ENCODE measurements at regions not wholly inside any gene's neighbourhood (a gene's known extent, or its start where the extent isn't known, plus 50 kb on each side); places are given as distances from the start of the nearest gene placed in this dataset.
"Not testable (repeated sequence)": the region's sequence is repeated elsewhere in the genome, so short reads cannot be mapped to it uniquely, and the experiment has no call there.

DNA sequence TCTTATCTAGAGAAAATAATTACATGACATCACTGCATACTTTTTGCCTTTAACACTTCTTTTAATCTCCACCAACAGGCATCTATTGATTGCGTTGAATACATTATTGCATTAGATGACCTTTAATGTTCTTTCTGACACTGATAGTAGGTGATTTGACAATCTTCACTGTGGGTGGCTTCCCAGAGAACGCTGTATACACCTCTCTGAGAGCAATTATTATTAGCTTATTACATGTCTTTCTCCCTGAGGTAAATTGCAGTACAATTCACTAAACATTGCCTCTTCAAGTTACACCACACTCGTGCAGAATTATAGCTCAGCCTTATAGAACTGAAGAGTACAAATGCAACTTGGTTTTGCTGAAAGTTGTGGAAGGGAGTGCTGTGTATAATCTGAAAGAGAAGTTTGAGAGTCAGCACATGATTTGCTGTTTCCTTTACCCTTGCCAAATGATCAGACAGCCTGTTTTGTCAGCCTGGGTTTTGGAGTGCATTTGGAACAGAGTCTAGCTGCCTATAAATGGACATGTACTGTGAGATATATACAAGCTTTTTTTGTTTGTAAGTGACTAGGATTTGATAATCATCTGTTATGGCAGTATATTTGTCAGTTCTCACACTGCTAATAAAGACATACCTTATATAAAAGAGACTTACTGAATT lies 369.2 kb downstream of the CCER1 start:
- DNase-seq: no peak

DNA sequence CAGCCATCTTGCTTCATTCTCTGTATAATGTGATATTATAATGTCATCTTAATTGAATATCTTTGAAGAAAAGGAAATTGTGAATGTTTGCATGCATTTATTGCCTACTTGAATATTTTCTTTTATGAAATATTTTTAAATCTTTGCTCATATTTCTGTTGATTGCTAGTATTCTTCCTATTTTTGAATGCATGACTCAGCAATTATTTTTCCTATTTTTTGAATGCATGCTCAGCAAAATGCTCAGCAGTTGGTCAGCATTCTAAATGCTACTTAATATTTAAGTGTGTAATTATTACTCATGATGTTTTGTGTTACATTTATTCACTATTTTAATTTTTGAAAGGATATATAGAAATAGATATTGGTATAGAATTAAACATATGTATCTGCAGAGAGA lies 378.3 kb downstream of the CCER1 start:
- DNase-seq: no peak

DNA sequence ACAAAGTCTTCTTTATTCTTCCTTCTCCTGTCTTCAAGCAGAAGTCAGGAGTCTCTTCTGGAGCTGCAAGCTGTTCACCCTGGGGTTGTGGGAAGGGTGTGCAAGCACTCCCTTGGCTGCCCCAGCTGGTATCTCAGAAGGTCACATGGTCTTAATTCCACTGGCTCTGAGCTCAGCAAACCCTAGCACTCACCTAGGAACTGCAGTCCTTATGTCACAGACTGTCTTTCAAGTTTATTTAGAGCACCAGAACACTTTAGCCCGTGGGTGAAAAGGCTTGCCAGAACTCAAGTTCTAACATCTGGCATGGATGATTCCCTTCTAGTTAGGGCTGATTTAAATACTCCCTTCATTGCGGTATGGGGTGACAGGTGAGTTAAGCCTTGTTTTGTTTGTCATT lies 379.0 kb downstream of the CCER1 start:
- DNase-seq: no peak

DNA sequence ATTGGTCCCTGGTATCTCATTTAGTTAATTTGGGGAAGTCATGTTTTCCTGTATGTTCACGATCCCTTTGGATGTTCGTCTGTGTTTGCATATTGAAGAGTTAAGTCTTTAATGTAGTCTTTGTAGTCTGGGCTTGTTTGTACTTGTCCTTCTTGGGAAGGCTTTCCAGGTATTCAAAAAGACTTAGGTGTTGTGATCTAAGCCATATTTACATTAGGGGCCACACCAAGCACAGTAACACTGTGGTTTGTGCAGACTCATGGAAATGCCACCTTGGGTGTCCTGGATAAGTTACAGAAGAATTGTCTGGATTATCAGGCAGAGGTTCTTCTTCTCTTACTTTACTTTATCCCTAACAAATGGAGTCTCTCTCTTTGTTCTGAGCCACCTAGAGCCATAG lies 380.3 kb downstream of the CCER1 start:
- no peak for DNase-seq

DNA sequence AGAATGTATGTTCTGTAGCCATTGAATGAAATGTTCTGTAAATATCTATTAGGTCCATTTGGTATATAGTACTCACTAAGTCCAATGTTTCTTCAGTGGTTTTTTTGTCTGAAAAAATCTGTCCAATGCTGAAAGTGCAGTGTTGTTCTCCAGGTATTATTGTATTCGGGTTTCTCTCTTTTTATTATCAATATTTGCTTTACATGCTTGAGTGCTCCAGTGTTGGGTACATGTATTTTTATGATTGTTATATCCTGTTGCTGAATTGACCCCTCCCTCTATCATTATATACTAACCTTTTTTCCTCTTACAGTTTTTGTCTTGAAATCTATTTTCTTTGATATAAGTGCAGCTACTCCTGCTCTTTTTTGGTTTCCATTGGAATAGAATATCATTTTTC lies 382.2 kb downstream of the CCER1 start:
- no peak for DNase-seq

DNA sequence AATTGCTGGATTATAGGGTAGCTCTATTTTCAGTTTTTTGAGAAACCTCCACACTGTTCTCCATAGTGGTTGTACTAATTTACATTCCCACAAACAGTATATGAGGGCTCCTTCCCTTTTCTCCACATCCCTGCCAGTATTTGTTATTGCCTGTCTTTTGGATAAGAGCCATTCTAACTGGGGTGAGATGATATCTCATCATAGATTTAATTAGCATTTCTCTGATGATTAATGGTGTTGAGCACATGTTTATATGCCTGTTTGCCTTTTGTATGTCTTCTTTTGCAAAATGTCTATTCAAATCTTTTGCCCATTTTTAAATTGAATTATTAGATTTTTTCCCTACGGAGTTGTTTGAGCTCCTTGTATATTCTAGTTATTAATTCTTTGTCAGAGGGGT lies 385.3 kb downstream of the CCER1 start:
- no peak for DNase-seq

DNA sequence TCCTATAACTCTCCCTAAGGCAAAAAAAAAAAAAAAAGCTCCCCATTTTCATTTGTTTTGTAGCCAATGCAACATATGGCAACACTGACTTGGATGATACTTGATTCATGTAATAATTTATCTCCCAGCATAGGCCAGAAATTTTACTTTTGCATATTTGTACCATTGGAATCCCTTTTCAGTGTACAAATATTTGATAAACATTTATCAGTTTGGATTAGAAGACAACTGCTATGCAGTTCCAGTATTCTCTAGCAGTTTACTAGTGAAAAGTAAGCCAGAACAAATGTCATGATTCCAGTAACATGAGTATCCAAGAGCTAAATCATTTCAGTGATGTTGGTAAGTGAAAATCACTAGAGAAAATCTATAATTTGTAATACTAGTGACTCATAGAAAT lies 392.3 kb downstream of the CCER1 start:
- DNase-seq: no peak

DNA sequence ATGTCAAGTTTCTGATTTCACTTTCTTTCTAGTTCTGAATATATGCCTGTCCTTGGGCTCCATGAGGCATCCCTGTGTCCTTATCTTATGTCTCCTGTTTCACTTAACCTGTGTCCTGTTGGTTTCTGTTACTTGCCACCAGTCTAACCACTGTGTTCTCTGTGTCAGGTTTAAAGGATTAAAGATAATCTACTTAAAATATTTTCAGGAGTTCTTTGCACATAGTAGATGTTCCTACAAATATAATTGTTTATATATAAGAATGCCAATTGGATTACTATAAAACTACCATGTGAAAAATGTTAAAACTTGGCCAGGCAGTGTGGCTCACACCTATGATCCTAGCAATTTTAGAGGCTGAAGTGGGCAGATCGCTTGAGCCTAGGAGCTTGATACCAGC lies 406.4 kb downstream of the CCER1 start:
- DNase-seq: no peak

DNA sequence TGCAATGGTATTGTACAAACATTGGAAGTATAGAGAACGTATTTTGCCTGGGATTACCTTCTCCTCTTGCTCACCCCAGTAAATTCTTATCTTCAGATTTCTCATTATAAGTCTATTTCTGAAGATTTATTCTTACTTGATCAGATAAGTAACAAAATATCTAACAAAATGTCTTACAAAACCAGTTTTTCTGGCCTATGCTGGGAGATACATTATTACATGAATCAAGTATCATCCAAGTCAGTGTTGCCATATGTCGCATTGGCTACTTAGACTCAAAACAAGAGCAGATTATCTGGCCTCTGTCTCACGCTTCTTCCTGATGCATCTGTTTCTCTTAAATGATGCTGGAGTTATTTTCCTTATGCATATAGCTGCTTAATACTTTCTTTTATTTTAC lies 408.5 kb downstream of the CCER1 start:
- DNase-seq: no peak

DNA sequence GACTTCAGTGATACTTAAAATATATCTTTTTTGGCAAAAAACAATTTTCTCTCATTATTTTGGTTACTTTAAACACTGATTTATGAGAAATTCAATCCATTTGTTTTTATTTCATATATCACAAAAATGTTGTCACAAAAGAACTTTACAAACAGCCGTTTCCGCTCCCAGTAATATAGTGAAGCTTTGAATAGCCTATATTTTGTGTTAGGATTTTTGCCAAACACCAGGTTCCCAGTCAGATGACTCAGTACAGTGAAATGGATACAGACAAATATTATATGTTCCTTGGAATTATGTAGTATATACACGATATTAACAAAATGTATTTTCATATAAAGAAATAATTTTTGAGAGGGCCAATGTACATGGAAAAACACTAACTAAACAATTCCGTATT lies 411.1 kb downstream of the CCER1 start:
- DNase-seq: no peak

DNA sequence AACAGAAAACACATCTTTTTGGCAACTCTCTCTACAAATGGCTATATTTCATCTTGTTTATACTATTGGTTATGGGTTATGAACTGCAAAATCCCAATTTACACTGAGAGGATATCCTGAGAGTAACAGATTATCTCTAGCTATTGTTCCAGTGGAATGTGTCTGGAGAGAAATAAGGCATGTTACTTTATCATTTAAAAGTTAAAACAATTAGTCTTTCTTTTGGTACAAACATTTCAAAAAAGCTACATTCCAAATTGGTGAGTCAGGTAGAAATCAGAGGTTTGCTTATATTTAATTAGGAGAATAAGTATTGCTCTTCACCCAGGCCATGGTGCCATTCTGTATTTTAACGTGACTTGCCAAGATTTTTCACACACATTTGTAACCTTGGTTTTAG lies 411.6 kb downstream of the CCER1 start:
- DNase-seq: no peak

DNA sequence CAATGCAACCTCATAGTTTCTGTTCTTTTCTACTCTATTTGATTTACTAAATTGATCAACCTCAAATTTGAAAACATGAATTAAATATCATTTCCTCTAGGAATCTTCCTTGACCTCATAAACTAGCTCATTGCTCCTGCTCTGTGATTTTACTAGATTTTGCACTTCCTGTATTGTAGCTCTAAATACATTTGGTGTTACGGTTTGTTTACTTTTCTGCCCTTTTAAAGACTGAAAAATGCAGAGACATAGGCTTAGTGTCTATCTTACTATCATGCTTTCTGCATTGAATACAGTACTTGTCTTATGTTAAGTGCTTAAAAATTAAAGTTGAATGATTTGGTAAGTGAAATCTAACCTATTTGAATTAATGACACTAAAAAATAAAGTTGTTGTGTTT lies 412.1 kb downstream of the CCER1 start:
- not testable (repeated sequence) for DNase-seq

DNA sequence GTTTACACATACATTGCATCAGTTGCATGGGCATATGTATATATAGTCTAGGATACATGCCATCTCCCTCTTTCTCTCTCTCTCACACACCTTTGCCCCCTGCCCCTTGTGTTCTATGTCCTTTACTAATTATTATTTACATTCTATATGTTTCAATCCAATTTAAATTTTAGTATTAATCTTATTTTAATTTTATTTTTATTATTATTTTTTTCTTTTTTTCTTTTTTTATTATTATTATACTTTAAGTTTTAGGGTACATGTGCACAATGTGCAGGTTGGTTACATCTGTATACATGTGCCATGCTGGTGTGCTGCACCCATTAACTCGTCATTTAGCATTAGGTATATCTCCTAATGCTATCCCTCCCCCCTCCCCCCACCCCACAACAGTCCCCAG lies 421.1 kb downstream of the CCER1 start:
- DNase-seq: not testable (repeated sequence)

DNA sequence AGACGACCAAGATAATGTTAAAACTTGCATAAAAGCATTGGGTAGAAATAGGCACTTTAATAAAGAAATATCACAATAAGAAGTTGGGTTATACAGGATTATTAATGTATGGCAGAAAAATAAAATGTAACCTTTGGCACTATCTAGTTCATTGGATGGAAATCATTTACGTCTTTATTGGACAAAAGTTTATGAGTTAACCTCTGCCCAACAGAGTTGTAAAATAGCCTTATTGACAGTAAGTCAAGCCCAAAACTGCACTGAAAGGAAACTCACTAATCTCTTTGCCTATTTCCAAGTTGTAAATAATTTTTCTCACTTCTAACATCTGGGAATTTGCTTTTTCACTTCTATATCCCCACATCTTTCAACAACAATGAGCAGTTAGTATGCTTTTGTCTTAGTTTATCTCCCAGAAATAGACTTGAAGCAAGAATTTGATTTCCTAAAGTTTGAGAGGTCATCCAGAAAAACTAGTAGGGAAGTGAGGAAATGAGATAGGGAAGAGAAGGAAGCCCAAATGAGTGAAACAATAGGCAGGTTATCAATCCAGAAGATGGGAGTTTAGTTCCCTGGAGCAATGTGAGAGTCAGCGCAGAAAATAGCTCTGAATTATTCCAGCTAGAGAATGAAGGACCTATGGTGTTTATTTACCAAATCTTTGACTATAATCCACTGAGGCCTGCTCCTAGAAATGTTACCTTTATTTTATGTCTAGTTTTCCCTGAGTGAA lies 434.8 kb downstream of the CCER1 start:
- no peak for DNase-seq

DNA sequence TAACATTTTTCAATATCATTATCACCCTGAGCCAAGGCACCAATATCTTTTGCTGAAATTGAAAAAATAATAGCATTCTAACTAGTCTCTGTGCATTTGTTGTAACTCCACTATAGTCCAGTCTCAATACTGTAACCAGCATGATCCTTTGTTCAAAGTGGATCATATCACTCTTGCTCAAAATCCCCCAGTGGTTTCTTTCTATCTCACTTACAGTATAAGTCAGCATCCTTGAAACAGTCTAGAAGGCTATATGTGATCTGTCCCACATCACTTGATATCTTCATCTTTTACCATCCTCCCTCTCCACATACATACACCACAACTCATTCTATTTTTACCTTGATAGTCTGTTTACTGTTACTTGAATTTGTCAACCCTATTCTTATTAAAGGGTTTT lies 435.7 kb downstream of the CCER1 start:
- DNase-seq: no peak

DNA sequence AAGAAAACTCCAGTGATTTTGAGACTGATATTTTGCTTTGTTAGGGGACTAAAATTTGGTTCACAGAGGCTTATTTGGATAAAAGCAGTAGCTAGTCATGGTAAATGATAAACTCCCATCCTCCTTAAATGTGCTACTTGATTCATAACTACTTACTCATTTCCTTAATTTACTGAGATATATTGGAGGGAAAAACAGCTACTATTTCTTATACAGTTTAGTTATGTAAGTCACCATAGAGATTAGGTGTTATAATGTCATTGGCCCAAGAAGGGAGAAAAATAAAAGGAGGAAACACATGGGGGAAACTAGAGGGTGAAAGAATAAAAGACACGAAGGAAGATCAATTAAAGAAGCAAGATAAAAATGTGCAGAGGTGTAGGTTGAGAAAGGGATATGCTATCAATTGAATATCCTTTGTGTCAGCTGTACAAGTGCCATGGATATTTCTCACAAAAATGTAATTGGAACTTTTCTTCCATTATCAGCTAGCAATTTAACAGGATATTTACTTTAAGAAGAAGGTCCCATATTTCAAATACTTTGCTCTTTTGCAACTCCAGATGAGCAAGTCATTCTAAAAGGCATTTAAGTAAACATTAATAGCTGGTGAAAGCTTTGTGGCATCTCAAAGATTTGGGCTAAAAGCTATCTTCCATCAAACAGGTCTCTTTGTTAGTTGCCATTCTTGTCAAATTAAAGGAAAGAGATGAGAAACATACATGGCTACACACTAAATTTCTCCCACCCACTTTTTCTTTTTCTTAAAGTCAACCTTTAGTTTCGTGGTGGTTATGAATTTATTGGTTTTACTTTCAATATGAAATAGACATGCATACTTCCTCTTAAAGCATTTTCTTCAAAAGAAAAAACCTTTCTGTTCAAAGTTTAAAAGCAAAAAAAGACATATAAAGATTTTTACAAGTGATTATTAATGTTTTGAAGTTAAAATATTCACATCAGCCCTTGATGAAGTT lies 439.5 kb downstream of the CCER1 start:
- no peak for DNase-seq

DNA sequence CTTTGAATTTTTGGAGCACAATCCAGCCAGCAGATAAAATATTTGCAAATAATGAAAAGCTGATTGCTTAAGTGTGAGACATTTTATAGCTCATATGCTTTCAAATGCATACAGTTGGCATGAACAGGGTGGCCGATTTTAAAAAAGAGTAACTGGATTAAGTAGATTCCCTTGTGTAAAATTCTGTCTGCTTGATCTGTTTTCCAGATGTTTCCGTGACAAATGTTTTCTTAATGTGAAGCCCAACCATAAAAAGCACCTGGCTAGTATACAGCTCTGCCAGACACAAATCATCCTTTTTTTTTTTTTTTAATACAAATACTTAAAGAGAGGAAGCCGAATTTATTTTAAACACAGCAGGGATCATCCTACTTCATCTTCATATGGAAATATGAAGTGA lies 440.7 kb downstream of the CCER1 start:
- DNase-seq: no peak

DNA sequence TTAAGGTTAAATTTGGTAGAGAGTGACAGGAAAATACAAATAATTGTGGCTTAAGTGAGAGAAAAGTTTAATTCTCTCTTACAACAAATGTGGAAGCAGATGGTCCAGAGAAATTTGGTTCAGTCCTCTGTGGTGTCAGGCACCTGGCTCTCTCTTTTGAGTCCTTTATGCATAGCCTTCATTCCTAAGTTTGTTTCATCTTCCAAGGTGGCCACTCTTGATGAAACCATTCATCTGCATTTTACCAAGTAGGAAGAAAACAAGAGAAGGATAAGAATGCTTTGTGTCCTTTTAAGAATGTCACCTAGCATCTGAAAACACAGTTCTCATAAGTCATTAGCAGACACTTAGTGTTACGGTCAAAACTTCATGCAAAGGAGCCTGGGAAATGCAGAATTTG lies 442.5 kb downstream of the CCER1 start:
- no peak for DNase-seq

DNA sequence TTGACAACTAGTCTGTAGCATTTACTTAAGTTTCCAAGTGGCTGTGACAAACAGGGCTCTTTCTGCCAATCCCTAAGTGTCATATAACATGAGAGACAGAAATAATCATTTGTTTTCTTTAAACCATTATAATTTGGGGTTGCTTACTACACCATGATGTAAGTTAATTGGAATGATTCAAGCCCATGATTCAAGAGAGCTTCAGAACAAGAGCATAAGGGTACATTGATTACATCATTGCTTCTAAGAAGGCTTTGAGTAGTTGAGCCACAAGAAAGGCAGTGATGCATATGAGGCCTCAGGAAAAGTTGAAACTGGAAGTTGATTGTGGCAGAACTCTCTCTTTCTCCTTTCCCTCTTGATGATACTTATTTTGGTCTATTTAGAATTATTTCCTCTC lies 444.0 kb downstream of the CCER1 start:
- DNase-seq: no peak

DNA sequence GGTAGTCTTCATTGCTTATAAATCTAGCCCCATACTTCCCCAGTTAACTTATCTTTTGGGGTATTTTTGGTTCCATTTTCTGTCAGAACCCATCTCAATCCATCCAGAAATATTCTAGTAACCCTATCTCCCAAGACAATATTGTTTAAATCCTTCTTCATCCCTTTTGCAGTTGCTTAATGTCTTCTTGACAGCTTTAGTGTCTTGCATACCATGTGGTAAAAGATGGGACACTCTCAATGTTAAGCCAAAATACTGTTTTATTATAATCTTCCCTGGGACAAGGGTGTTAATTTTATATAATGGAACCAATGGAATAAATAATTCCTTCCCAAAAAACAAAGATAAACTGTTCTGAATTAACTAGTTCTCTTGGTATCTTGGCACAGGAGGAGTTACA lies 450.2 kb downstream of the CCER1 start:
- no peak for DNase-seq

DNA sequence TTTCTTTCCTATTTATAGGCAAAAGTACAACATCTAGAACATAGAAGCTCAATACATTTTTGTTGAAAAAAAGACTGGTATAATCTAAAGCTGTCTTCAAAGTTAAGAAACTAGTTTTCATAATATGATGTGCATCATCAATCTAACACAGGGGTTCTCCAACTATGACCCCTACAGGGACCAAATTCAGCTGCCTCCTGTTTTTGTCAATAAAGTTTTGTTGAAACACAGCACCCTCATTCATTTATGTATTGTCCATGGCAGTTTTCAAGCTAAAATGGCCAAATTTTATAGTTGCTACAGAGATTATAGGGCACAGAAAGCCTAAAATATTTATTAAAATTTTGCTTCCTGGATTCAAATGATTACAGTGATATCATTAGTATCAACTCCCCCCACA lies 452.9 kb downstream of the CCER1 start:
- DNase-seq: no peak

DNA sequence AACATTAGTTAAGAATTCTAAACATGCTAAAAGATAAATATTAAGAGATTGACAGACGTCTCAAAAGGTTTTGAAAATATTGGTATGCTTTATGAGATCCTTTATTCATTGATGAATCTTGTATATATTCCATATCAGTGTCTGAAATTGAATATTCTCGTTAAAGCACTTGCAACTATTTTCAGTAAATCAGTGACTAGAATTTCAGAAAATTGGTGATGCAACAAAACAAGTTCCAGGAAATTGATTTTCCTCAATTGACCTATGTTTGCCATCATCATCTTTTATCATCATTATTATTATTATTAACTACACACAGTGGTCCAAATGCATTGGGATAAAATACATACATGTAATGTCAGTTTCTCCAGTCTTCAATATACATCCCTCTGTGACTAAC lies 453.6 kb downstream of the CCER1 start:
- DNase-seq: no peak

DNA sequence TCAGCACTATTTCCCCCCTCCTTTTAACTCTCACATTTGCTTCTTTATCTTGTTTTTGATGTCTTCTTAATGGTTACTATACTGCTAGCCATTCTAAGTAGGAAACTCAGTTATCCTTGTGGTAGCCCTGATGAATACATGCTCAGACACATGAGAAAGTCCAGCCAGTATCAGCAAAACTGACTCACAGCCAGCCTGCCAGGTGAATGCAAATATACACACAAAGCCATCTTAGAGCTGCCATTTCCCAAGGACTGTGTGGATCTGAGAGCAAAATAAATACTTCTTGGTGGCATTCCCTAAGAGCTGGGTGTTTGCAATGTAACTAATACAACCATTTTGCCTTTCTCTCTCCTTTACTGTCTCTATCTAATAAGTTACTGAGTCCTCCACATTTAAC lies 455.2 kb downstream of the CCER1 start:
- no peak for DNase-seq
